Amygdala (tissue), 56 donors: ENCODE measurements at regions not wholly inside any gene's neighbourhood (a gene's known extent, or its start where the extent isn't known, plus 50 kb on each side); places are given as distances from the start of the nearest gene placed in this dataset.
"Not testable (repeated sequence)": the region's sequence is repeated elsewhere in the genome, so short reads cannot be mapped to it uniquely, and the experiment has no call there.

ENCODE experiments used
- DNase-seq, 56 donors: peaks; one replicate each; lab custom pipeline; 2025; lab: John Stamatoyannopoulos, UW

DNA sequence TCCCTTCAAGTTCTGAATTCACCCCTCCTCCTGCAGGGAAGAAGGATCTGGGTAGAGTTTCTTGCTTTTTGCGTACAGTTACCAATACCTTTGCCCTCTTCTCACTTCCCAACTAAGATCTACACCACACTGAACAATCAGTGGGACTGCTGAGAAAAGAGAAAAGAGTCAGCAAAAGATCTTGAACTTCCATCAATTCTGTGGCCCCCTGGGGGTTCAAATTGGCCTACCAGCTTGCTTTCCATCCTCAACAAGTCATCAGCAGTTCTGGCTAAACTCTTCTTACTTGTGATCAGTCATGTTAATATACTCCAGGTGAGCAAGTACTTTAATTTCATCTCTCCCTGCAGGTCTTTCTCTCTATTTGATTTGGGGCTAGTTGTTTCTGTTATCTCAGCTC lies 739.3 kb upstream of the LRRTM4 start:
- no peak for DNase-seq

DNA sequence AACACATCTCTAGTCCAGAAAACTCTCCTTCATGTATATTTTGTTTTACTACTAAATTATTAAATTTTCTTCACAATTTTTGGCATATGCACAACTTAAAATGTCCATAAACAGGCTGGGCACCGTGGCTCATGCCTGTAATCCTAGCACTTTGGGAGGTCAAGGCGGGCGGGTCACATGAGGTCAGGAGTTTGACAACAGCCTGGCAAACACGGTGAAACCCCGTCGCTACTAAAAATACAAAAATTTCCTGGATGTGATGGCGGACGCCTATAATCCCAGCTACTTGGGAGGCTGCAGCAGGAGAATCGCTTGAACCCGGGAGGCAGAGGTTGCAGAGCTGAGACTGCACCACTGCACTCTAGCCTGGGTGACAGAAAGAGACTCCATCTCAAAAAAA lies 739.9 kb upstream of the LRRTM4 start:
- DNase-seq = not testable (repeated sequence)

DNA sequence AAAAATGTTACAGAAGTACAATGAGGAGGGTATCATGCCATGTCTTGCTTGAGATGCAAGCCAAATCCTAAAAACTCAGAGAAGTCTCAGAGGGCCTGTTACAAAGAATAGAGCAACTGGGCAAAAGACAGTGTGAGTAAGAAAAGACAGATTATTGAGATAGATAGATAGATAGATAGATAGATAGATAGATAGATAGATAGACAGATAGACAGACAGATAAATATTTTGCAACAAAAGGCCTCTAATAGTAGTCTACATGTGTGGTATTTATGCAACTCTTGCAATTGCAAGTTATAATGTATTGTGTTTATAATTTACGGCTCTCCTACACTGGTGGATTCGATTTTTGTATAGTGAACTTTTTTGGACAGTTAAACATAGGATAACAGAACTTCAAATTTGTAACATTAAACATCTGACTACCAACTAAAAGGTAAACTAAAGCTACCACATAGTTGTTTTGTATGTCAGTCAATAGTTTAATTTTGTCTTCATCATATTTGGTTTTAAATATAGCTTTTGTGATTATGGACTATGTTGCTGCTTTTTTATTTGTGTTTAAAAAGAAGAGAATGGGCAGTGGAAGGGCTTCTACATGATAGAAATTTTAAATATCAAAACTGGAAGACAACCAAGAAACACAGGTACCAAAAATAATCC lies 740.7 kb upstream of the LRRTM4 start:
- DNase-seq = no peak

DNA sequence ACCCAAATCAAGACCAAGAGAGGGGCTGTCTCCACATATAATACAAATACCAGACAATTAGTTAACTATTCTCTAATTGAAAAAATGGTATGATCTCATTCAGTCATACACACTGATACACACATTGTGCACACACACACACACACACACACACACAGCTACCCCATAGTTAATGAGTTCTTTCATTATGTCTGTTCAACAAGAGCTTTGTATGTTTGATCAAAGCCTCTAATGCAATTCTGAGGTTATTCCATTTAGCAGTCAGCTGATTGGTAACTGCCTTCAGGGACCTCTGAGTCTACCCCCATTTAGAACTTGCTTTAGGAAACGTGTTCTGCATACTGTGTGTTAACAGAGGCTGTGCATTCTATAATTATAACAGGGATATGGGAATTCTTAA lies 741.4 kb upstream of the LRRTM4 start:
- DNase-seq = peak in 34 of 56 donors; percentile 2 to 87 (median 32)

DNA sequence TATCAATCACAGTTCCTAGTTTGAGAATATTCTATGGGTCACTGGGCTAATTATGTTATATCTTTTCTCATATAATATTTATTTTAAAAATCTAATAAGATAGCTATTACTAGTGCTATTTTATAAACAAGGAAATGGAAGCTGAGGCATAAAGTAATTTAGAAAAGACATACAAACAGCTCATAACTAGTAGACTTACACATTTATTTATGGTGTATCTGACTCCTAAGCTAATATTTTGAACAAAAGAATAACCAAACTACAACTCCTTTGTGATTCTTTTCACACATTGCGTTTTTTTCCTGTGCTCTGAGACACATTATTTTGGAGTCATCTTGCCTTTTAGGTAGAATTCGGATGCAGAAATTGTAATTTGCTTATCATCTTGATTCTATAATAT lies 742.0 kb upstream of the LRRTM4 start:
- DNase-seq = no peak

DNA sequence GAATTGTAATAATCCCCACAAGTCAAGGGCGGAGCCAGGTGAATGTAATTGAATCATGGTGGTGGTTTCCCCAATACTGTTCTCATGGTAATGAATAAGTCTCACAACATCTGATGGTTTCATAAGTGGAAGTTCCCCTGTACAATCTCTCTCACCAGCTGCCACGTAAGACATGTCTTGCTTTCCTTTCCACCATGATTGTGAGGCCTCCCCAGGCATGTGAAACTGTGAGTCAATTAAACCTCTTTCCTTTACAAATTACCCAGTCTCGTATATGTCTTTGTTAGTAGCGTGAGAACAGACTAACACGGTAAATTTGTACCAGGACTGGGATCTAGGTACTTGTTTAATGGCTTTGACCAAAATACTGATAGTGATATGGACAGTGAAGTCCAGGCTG lies 744.3 kb upstream of the REG3G start:
- DNase-seq = no peak

DNA sequence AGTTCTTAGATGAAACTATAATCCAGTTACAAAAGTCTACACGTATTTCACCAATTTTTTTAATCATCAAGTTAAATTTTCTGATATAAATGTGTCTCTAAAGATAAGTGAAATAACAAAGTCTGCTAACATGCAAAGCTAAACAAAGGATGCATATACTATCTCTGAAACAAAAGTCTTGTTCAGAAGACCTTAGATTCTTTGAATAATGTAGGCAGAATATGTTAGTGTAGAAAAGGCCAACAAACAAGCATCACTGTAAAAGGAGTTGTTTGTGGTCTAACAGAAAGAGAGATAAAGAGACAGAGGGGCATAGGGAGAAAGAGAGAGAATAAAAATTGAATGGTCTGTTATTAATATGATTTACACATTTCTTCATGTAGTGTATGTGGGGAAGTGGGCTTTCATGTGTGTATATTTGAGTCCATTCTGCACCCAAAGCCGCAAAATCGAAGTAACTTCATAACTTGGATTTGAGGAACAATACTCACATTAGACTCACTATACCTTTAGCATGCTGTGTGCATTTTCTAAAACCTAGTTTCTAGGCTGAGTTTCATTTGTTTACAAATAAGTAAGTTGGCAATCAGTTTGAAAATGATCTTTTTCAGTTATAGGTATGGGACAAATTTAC lies 734.8 kb upstream of the REG3G start:
- DNase-seq = no peak

DNA sequence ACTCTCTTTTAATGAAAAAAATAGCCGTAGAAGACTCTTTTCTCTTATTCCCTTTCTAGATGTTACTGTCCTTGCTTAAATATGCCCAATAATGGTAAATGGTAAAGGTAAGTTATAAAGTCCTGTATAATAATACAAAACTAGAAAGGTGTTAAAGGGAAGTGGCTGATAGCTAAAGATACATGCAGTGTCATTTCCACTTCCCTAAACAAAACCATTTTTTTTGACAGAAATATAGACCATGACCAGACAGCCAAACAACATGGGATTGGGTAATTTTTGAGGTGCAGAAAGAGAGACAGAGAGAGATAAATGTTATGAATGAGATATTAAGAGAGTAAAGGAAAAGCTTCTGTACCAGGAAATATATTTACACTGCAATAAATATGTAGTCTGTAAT lies 731.7 kb upstream of the REG3G start:
- DNase-seq = no peak

DNA sequence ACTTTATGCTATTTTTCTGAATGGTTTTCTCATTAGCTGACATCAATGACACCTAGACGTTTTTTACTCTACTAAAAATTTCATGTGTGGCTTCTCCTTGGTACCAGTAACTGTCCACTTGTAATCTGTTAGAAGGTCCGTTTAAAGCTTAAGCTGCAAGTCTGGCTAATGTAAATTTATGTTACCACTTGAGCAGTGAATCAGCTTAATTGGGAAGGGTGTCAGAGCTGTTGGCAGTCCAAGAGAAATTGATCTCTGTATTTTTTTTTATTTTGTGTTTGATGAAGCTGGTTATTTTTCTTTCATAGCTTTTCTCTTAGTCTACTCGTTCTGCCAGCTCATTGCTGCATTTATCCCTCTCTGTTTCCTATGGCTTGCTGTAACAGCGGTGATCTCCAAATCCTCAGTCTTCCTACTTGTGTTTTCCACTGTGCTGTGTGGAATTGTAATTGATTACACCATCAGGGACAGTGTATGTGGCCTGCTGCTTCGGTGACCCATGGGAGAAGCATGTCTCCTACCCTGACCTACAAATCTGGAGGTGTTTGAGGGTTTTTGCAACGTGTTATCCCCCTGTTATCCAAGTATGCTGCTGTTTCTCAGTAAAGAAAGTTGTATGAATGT lies 724.2 kb upstream of the REG3G start:
- DNase-seq = no peak

DNA sequence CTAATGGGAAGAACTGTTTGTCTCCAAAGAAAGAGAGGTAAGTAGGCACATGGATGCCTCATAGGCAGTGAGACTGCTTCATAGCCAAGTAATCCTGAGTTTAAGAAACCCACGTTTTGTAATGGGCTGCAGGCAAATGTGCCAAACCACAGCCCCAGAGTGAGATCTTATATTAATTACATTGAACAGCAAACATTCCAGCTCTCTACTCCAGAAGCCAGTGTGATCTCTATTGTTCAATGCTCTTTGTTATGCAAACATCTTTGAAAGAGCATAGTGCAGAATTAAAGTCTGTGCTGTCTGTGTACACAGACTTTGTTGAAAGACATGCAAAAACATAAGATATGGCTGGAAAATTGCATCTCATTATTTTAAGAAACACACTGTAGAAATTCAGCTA lies 720.8 kb upstream of the REG3G start:
- no peak for DNase-seq

DNA sequence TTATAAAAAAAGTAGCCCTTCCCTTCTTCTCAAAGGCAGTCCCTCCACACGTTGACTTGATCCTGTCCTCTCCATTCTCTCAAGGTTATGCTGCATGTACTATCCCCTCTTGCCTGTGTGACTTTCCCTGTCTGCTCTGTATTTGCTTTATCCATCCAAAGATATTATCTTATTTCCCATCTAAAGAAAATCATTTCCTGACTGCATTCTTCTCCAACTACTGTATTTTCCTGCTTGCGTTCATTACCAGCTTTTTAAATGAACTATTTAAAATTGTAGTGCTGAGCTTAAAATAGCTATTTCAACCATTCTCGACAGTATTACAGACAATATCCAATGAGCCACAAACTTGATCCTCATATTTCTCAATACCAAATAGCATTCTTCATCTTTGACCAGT lies 716.0 kb upstream of the REG3G start:
- DNase-seq = no peak

DNA sequence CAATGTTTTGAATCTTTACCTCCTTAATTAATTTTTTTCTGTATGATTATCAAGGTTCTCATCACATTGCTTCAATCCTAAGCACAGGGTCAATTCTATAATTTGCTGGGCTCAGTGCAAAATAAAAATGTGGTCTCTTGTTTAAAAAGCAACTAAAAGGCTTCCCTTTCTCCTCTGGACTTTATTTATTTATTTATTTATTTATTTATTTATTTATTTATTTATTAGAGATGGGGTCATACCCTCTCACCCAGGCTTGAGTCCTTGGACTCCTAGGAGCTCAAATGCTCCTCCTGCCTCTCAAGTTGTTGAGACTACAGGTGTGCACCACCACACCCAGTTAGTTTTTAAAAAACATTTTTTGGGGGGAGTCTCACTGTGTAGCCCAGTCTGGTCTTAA lies 710.1 kb upstream of the REG3G start:
- no peak for DNase-seq

DNA sequence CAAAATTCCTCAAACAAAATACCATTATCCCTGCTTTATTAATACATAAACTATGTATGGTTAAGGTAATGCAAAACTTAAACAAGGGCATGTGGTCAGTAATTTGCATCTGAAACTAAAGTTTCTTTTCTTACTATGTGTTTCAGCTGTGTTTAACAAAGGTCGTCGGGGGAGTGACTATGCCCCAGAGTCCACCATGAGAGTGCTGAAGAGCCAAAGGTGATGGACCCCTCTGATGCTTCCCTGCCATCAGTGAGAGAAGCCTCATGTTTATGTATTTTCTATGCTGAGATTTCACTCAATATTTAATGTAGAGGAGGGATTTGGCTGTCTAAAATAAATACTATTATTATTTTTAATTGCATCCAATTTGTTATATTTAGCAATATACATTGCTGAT lies 707.2 kb upstream of the REG3G start:
- no peak for DNase-seq

DNA sequence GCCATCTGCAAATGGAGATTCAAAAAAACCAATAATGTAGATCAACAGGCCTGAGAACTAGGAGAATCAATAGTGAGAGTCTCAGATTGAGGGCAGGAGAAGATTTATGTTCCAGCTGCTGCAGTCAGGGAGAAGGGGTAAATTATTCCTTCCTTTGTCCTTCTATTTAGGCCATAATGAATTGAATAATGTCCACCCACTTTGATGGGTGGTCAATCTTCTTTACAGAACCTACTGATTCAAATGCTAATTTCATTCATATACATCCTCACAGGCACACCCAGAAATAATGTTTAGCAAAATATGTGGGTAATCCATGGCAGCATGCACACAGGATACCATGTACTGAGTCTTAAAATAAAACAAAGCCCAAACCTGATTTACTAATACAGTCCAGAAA lies 695.3 kb upstream of the REG3G start:
- DNase-seq = no peak

DNA sequence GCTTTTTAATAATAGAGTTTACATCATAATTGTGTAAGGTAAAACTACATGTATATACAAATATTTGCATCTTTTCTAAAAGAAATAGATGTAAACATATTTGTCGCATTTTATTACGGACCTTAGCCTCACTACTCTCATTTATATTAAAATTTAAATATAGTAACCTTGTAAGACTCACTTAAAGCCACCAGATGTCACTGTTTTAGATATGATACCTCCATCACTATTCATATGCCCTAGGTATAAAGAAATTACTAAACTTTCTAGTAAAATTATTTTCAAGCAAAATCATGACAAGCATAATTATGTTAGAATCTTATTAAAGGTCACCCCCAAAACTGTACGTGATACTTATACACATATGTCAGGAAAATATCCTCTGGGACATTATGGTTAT lies 674.3 kb upstream of the REG3G start:
- DNase-seq = no peak

DNA sequence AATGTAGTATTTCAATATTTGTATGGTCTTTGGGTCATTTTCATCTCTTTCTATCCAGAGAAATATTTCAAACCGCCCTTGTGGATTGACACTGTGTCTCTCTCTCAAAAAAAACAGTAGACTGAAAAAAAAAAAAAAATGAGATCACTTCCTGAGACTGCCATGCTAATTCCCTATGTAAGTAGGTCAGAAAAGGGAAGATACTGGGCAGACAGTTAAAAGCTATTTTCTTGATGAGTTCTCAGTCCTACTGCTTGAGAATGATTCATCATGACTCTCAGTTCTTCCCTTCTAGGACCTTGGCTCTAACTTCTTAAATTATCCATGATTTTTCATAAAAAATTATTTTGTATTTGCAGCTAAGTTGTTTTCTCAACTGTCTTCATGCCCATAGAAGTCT lies 672.3 kb upstream of the REG3G start:
- no peak for DNase-seq

DNA sequence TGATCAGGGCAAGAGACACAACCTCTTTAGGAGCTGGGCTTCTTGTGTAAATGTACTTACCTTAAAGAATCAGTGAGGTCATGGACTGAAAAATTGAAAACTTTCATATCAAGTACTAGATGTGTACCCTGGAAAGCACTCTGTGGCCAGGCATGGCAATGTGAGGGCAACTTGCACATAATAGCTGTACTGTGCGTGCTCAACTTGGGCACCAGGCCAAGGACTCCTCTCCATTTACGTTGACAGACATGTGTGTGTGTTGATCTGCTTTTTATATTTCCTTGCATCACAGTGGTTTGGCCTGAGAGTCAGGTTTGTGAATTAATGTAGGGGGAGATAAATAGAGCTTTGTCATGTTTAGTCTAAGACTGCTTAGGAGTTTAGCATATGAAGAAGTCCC lies 669.5 kb upstream of the REG3G start:
- DNase-seq = peak in 1 of 56 donors; percentile 0

DNA sequence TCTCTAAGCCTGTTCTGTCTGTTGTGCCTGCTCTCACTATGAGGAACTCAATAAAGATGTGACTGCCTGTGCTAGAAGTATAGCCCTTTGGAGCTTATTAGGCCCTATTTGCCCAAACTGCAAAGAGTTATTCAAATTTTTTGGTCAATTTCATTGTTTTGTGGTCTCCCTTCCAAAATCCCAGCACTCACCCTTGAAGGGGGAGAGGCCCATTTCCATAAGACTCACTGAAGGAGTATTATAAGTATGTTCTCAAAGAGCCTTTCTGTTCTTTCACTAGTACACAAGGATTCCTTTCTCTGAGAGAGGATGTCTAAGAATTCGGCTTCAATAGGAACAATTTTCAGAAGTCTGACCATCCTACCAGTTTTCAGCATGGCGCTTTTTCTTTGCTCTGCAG lies 641.9 kb upstream of the REG3G start:
- DNase-seq = no peak

DNA sequence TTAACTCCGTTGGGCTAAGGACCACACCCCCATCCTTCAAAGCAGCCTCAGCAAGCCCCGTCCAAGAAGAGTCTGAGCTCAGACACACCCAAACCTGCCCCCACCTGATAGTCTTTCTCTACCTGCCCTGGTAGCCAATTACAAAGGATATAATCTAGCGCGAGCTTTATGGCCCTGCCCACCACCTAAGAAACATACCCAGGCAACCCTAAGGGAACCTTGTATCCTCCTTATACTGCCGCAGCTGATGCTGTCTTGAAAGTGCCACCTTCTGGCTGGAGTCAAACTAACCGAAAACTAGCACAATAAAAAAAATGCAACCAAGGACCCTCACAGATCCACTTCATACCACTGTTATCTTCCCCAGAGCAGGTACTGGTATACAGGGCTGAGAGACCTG lies 628.3 kb upstream of the REG3G start:
- DNase-seq = no peak

DNA sequence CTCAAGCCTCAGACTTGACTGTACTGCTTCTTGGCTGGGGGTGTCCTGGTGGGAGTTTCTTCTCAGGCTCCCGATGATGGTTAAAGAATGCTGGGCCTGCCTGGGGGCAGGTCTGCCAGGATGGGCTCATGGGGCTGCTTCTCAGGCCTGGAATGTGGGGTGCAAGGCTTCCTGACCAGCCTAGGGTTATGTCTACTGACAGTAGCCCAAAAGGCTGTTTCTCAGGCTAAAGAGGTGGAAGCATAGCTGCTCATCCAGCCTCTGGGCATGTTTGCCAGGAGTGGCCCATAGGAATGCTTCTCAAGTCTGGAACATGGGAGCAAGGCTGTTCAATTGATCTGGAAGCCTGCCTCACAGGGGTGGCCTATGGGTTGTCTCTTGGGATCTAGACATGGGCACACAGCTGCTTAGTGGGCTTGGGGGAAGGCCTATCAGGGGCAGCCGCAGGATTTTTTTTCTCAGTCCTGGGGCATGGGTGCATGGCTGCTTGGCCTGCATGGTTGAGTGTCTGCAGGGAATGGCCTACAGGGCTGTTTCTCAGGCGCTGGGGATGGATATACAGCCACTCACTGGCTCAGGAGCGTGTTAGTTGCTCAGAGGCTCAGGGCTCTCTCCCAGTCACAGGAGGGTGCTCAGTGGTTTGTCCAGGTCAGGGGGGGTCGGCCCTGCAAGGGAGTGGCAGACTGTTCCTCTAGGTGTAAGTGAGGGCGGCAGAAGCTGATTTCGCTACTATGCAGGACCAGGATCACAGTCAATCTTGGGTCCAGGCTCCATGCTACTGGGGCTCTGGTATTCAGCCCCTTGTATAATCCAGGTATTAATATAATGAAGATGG lies 617.3 kb upstream of the REG3G start:
- no peak for DNase-seq

DNA sequence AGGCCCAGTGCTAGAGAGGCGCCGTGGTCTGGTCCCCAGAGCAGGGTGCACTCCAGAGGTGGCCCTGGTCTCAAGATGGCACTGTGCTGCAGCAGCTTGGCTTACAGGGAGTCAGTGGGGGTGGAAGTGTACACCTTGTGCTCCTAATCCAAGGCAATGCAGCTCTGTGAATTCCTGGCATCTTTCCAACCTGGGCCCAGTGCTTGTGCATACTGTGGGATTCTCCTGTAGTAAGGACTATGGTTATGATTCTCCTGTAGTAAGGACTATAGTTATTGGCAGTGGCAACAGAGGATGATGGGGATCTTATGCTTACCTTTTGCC lies 616.7 kb upstream of the REG3G start:
- DNase-seq = peak in 1 of 56 donors; percentile 1

DNA sequence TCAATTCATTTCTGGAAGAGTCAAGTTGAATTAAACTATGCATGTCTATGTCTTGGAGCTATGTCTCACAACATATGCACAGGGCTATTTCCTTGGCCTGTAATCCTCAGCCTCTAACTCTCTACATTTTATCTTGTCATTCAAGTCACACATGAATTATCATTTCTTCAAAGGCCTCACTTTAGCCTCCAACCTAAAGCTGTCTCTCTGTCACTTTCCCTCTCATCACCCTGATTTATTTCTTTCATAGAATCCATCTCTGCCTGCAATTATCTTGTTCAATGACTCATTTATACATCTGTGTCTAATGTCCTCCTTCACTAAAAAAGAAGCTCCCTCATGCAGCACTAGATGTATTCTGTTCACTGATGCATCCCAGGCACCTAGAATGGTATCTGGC lies 614.2 kb upstream of the REG3G start:
- no peak for DNase-seq
